KOPT-K1 (cell line): ENCODE measurements at regions not wholly inside any gene's neighbourhood (a gene's known extent, or its start where the extent isn't known, plus 50 kb on each side); places are given as distances from the start of the nearest gene placed in this dataset.

Experiments
- H3K27ac ChIP-seq: fragments of 200-600 bp; sonication (generic); 2 replicates; pipeline ENCODE4 v1.5.1; 2016; ENCODE audit warnings: antibody characterized with exemption, mild to moderate bottlenecking, low read depth, low read length; ENCODE audit not compliant: poor library complexity, severe bottlenecking
- H3K36me3 ChIP-seq: fragments of 200-600 bp; sonication (generic); 2 replicates; pipeline ENCODE4 v1.5.1; 2017; ENCODE audit warnings: antibody characterized with exemption, mild to moderate bottlenecking, low read length, moderate library complexity; ENCODE audit not compliant: insufficient read depth
- H3K9me3 ChIP-seq: fragments of 200-600 bp; sonication (generic); 2 replicates; pipeline ENCODE4 v1.5.1; 2017; ENCODE audit warnings: antibody characterized with exemption, low read length, mild to moderate bottlenecking; ENCODE audit not compliant: insufficient read depth, poor library complexity, severe bottlenecking

DNA sequence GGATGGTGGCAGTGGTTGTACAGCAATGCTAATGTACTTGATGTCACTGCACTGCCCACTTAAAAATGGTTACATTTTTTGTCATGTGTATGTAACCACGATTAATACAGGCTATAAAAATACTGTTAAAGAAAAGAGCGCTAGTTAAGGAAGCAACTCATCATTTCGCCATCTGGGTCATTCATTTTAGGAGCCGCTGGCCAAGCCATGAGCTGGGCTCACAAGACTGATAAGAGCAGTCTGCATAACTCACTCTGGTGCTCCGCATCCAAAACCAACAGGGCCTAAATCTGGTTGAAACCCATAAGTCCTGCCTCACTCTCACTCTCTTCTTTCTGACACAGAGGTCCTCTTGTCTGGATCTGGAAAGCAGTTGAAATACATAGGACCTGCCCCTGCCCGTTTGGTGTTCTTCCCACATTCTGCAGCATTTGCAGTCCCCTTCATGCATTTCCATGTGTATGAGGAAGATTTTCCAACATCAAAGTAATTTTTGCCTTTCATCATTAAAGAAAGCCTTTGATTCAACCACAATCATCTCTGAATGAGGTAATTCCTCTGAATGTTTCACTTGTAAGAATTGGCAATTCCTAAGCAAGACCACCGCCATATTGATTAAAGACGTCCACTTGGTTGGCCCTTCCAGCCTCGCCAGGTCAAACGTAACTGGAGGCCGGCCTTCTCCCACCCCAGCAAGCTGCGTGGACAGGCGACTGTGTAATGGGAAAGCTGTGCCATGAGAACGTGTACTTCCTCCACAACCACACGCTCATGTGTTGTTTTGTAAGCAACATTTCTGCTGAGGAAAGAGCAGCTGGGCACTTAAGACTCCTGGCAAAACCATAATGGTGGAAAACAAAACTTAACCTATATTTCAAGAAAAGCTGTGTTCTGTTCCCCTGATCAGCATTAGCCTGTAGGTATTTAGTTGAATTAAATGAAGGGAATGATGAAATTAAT, 112.2 kb downstream of the VAPA start:
- no peaks in the 10 kb centered on the region for H3K36me3 ChIP-seq
- no peak overlapping the region for H3K27ac ChIP-seq
- no peaks in the 10 kb centered on the region for H3K9me3 ChIP-seq

GRCh38 chr18:10027031-10027430, 113.2 kb downstream of the VAPA start:
- no peaks in the 10 kb centered on the region for H3K9me3 ChIP-seq
- no peak overlapping the region for H3K27ac ChIP-seq
- no peaks in the 10 kb centered on the region for H3K36me3 ChIP-seq

DNA sequence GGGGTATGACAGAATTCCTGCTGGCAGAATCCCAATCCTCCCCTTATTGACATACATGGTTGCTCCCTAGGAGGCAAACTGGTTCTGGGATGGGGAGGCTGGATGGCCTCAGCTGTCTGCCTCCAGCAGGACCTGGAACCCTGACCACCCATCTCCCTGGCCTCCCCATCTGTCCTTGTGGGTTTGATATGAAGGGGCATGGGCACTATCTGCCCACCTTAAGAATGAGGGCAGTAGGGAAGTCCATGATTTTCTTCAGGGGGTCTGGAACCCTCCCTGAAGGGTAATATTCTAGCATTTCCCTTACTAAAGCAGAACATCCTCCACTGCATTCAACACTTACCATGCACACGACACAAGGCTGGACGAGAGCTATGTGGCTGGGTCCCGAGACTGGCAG, 113.6 kb downstream of the VAPA start:
- Histone ChIP-seq H3K36me3 (no peaks in the 10 kb centered on the region), H3K27ac (no peak overlapping the region), H3K9me3 (no peaks in the 10 kb centered on the region)

- Histone ChIP-seq H3K36me3 (no peaks in the 10 kb centered on the region), H3K9me3 (no peaks in the 10 kb centered on the region), H3K27ac (no peak overlapping the region)
Measured at GRCh38 chr18:10029711-10030110, 115.9 kb downstream of the VAPA start.

GRCh38 chr18:10030816-10031541, 117.2 kb downstream of the VAPA start:
- no peaks in the 10 kb centered on the region for H3K9me3 ChIP-seq
- H3K36me3 ChIP-seq, result no peaks in the 10 kb centered on the region
- H3K27ac ChIP-seq, result no peak overlapping the region

DNA sequence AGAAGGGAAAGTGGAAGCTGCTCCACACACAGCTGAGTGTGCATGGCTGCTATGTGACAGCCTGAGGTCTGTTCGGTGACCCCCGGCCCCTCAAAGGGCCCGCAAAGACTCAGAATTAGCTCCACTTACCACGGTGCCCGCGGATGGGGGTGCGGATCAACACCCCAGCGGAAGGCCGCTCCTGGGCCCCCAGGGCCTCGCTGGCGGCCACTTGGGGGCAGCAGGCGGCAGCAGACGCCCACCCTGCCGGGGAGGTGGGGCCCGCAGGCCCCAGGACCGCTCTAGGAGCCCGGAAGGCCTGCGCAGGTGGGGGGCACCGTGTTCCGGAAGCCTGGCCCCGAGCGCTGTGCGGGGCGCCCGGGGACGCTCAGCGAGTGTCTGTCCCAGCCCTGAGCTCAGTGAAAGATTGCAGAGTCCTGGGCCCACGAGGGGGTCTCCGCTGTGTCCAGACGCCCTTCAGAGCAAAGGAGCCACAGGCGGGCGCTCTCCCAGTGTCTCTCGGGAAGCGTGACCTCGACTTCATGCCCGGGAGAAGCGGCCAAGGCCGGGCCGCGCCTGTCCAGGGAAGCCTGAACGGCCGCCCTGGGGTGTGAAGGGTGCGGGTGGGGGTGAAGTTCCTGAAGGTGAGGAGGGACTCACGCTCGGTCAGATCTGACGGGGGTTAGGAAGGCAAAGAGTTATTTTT, 118.7 kb downstream of the VAPA start:
- no peaks in the 10 kb centered on the region for H3K36me3 ChIP-seq
- no peaks in the 10 kb centered on the region for H3K9me3 ChIP-seq
- H3K27ac ChIP-seq, result no peak overlapping the region

DNA sequence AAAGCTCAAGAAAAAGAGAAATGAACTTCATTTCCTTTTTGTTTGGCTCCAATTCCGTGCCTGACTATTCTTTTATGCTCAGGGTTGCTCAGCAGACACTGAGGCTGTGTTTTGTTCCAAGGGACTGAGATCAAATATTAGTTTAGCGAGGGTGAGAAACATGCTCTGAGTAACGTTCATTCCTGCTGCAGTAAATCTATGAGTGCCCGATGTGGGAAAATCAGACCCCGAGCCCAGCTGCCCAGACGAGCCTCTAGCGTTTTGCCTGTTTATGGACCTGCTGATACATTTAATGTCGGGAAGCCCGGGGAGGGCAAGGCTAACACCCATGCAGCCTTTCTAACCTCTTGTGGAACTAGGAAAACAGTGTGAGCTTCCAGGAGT, 119.2 kb downstream of the VAPA start:
- Histone ChIP-seq H3K36me3 (no peaks in the 10 kb centered on the region), H3K27ac (no peak overlapping the region), H3K9me3 (no peaks in the 10 kb centered on the region)

- no peaks in the 10 kb centered on the region for H3K9me3 ChIP-seq
- H3K27ac ChIP-seq, result no peak overlapping the region
- no peaks in the 10 kb centered on the region for H3K36me3 ChIP-seq
Measured at GRCh38 chr18:10035281-10035991, 121.6 kb downstream of the VAPA start.

DNA sequence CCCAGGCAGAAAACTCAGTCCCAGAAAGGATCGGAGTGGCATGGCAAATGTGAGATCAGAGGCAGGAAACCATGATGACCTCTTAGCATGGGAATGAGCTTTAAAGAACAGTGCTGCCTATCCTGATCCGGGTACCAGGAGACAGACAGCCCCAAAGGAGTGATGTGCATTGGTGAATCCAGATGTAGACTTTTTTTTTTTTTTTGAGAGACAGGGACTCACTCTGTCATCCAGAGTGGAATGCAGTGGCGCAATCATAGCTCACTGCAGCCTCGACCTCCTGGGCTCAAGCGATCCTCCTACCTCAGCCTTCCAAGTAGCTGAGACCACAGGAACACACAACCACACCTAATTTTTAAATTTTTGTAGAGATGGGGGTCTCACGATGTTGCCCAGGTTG, 122.7 kb downstream of the VAPA start:
- Histone ChIP-seq H3K36me3 (no peaks in the 10 kb centered on the region), H3K9me3 (no peaks in the 10 kb centered on the region), H3K27ac (no peak overlapping the region)

DNA sequence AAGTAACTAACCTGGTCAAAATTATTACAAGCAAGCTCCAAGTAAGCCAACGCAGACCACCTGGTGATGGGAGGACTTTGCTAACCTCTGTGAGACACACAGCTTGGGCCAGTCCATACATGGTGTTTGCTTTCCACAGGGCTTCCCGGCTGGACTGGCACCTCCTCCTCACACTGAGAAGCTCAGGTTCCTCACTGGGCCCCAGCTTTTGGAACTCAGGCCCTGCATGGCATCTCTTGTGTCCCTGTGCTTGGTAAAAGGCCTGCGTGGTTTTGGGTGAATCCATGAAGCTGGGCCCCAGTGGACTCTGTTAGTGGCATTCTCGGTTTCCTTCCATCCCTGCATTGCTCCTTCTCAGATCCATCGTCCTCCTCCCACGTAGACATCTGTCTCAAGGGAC, 123.4 kb downstream of the VAPA start:
- Histone ChIP-seq H3K27ac (no peak overlapping the region), H3K36me3 (no peaks in the 10 kb centered on the region), H3K9me3 (peaks cover 6% of the 10 kb centered on the region)

DNA sequence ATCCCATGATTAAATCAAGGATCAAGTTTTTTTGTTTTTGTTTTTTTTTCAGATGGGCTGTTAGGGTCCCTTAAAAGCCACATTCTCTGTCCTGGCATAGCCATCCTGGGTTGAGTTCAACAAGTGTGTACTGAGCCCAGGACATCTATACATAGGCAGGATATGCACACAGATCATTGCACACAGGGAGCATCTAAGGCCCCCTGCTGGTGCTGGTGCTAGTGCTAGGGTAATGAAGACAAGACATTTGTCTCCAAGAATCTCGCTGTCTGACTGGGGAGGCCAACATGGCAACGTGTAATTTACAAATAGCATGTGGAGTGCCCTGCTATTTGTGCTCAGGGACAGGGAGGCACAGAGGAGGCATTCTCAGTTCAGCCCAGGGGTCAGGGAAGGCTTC, 124.5 kb downstream of the VAPA start:
- H3K27ac ChIP-seq, result no peak overlapping the region
- no peaks in the 10 kb centered on the region for H3K36me3 ChIP-seq
- peaks cover 12% of the 10 kb centered on the region for H3K9me3 ChIP-seq

DNA sequence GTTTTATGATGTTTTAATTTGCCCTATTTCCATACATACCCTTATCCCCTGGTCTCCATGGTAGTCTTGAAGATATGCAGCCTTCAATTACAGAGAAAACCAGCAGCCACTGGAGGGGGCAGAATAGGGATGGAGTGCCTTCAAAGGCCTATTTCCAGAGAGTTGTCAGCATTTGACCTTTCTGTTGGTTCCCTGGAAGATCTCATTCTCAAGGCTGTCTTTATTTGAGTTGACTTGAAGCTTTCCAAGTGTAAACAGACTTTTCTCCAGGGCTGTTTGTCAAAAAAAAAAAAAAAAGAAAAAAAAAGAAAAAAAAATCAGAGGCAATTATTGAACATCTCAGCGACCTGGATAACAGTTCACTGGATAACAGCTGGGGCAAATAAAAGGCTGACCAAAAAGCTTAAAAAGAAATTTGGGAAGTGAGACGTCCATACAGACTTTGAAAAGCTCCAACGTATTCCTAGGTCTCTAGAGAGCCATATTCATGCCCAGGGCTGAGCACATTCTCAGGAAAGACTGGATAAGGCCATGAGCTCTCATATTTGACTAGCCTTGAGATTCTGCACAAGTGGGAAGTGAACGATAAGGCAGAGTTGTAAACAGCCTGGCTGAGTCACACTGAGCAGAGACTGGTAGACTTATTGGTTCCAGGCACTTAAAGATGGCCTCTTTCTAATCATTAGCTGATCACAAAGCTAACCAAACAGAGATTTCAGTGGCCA, 126.6 kb downstream of the VAPA start:
- no peaks in the 10 kb centered on the region for H3K36me3 ChIP-seq
- H3K9me3 ChIP-seq, result peaks cover 12% of the 10 kb centered on the region
- no peak overlapping the region for H3K27ac ChIP-seq

DNA sequence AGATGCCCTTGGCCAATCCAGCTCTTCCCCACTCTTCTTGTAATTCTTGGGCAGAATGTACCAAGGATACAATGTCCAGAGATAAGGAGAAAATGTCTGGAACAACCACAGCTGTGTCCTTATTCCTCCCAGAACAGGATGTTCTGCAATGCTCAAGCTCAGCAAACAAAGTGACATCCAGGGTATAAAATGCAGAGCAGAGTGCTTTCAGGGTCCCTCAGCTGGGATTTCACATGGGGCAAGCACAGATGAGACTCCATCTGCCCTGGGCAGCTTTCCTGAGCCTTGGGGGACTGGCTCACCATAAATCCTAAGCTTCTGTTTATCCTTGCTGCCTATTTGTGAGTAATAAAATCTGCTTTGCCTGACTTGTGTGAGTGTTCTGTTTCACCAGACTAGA, 127.4 kb downstream of the VAPA start:
- no peak overlapping the region for H3K27ac ChIP-seq
- H3K36me3 ChIP-seq, result no peaks in the 10 kb centered on the region
- peaks cover 12% of the 10 kb centered on the region for H3K9me3 ChIP-seq

DNA sequence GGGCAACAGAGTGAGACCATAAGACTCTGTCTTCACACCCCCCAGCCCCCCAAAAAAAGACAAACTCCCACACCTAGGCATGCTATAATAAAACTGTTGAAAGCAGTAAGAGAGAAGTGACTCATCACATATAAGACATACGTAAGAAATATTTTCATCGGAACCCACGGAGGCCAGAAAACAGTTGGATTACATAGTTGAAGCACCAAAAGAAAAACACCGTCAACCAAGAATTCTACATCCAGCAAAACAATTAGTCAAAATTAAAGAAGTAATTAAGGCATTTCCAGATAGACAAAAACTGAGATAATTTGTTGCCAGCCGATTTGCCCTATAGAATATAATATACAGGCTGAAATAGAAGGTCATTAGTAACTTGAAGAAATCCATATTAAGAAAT, 128.7 kb downstream of the VAPA start:
- Histone ChIP-seq H3K36me3 (no peaks in the 10 kb centered on the region), H3K9me3 (peaks cover 12% of the 10 kb centered on the region), H3K27ac (no peak overlapping the region)
